K562 (cell line): ENCODE measurements at regions not wholly inside any gene's neighbourhood (a gene's known extent, or its start where the extent isn't known, plus 50 kb on each side); places are given as distances from the start of the nearest gene placed in this dataset.

ENCODE experiments used
- ATAC-seq: fragments of 200-7000 bp; cut with Tn5 transposase; 3 replicates; pipeline ENCODE4 v1.9.1; 2020; ENCODE audit warnings: moderate library complexity
- BruUV-seq: library from RNA; stranded (reverse); fragments of 400-500 nt; replicated peaks from 2 replicates; lab custom pipeline; 2021; lab: Mats Ljungman, UMichigan
- CTCF ChIA-PET: fragments of 300-600 bp; formaldehyde crosslinking; extraction: SDS; loops from one replicate; lab custom pipeline; 2021; ENCODE audit warnings: low intra/inter-chr PET ratio; lab: Yijun Ruan, JAX
- POLR2A ChIA-PET: fragments of 300-600, 350-650 bp; sonication (Branson Sonifier 250); formaldehyde crosslinking; extraction: SDS; loops from one replicate; lab custom pipeline; 2021; ENCODE audit warnings: antibody characterized with exemption, inconsistent platforms; lab: Yijun Ruan, JAX
- DNase-seq, 4 experiments: peaks; one replicate each; pipeline versions ENCODE4 v3.0.0 to v3.0.0-alpha.2; 2011 to 2018; ENCODE audit warnings: low spot score in 3 of 4, mixed read lengths in 3 of 4; ENCODE audit errors: extremely low read depth in 1 of 4
- FAIRE-seq: peaks from 2 replicates; lab custom pipeline; 2011; peaks lifted over from hg19 to GRCh38; lab: Jason Lieb, UNC
- H2AFZ ChIP-seq: 2 replicates; pipeline ENCODE4 v1.6.0; 2011; ENCODE audit warnings: low read depth, low read length, control low read depth, inconsistent platforms
- H3K27ac ChIP-seq: fragments of 200-600 bp; 3 replicates; pipeline ENCODE4 v1.8.0; 2011; ENCODE audit warnings: low read depth, mild to moderate bottlenecking, control low read depth, inconsistent platforms, low read length, moderate library complexity, mixed read lengths; ENCODE audit errors: extremely low read depth
- H3K27me3 ChIP-seq, 2 experiments: fragments of 300-600 bp in 1 of 2; 2 replicates in 1 of 2; 3 replicates in 1 of 2; pipeline versions ENCODE4 v1.6.0 to v1.8.0; 2011; ENCODE audit warnings: inconsistent platforms in 2 of 2, low read length in 2 of 2, mild to moderate bottlenecking in 1 of 2, mixed read lengths in 1 of 2, moderate library complexity in 1 of 2; ENCODE audit not compliant: control insufficient read depth in 2 of 2, insufficient read depth in 2 of 2
- H3K36me3 ChIP-seq: fragments of 300-600 bp; 3 replicates; pipeline ENCODE4 v1.8.0; 2011; ENCODE audit warnings: mild to moderate bottlenecking, low read length, inconsistent platforms; ENCODE audit not compliant: control insufficient read depth, insufficient read depth
- H3K4me1 ChIP-seq, 2 experiments: fragments of 200-600 bp in 1 of 2; replicated peaks in 1 of 2; 2 replicates in 1 of 2; 3 replicates in 1 of 2; pipeline versions ENCODE4 v1.5.1 to v1.8.0; 2011; ENCODE audit warnings: inconsistent platforms in 2 of 2, low read length in 2 of 2, mild to moderate bottlenecking in 1 of 2, mixed read lengths in 1 of 2, moderate library complexity in 1 of 2; ENCODE audit not compliant: control insufficient read depth in 2 of 2, insufficient read depth in 2 of 2
- H3K4me2 ChIP-seq: 2 replicates; pipeline ENCODE4 v1.6.1; 2011; ENCODE audit warnings: low read length, control low read depth, inconsistent platforms, mixed read lengths; ENCODE audit not compliant: insufficient read depth
- H3K4me3 ChIP-seq: fragments of 200-600 bp; sonication (generic), shearing (Covaris generic); 2 replicates; pipeline ENCODE4 v1.5.1; 2016; ENCODE audit warnings: control low read depth, inconsistent platforms
- H3K79me2 ChIP-seq: fragments of 200-600 bp; 3 replicates; pipeline ENCODE4 v1.8.0; 2011; ENCODE audit warnings: low read length, inconsistent platforms; ENCODE audit not compliant: control insufficient read depth, insufficient read depth
- H3K9ac ChIP-seq, 2 experiments: 2 replicates each; pipeline versions ENCODE4 v1.6.0 to v1.6.1; 2011; ENCODE audit warnings: low read depth in 2 of 2, low read length in 2 of 2, control low read depth in 1 of 2, inconsistent platforms in 1 of 2, mild to moderate bottlenecking in 1 of 2, mixed read lengths in 1 of 2; ENCODE audit not compliant: insufficient read depth in 1 of 2
- H3K9me1 ChIP-seq: one replicate; pipeline ENCODE4 v1.6.0; 2011; ENCODE audit warnings: inconsistent platforms, mild to moderate bottlenecking, low read length, moderate library complexity; ENCODE audit not compliant: control insufficient read depth, insufficient read depth
- H3K9me3 ChIP-seq: replicated peaks from 2 replicates; pipeline ENCODE4 v1.5.1; 2011; ENCODE audit warnings: low read depth, low read length, inconsistent platforms; ENCODE audit not compliant: control insufficient read depth, insufficient read depth
- H4K20me1 ChIP-seq: replicated peaks from 2 replicates; pipeline ENCODE4 v1.6.1; 2011; ENCODE audit warnings: low read length, inconsistent platforms, mixed read lengths; ENCODE audit not compliant: control insufficient read depth, insufficient read depth
- ARID1B ChIP-seq: fragments of 450-650 bp; IDR thresholded peaks from 2 replicates; pipeline ENCODE4 v1.6.1; 2016; ENCODE audit warnings: antibody characterized with exemption, mild to moderate bottlenecking, inconsistent platforms
- BCL6 ChIP-seq: fragments of 250-450 bp; sonication (Bioruptor Pico); IDR thresholded peaks from 2 replicates; pipeline ENCODE4 v1.4.0; 2020
- CBFA2T2 ChIP-seq: fragments of 450-650 bp; conservative IDR thresholded peaks from 2 replicates; pipeline ENCODE4 v1.6.1; 2017; ENCODE audit warnings: mild to moderate bottlenecking
- CBFA2T3 ChIP-seq: fragments of 450-650 bp; IDR thresholded peaks from 2 replicates; pipeline ENCODE4 v1.6.1; 2017
- CBX2 ChIP-seq: fragments of 200-600 bp; sonication (generic); IDR thresholded peaks from one replicate; pipeline ENCODE4 v1.6.1; 2012; ENCODE audit warnings: mild to moderate bottlenecking, low read length, inconsistent platforms; ENCODE audit not compliant: insufficient read depth, poor library complexity, severe bottlenecking
- FOXA3 ChIP-seq, 2 experiments: fragments of 450-650 bp in 1 of 2; sonication (generic) in 1 of 2; formaldehyde crosslinking; IDR thresholded peaks in 1 of 2; conservative IDR thresholded peaks in 1 of 2; 2 replicates each; pipeline versions ENCODE4 v1.4.0 to v1.8.0; 2020 to 2022; ENCODE audit warnings: mild to moderate bottlenecking in 2 of 2, missing genetic modification reagents in 1 of 2
- GABPA ChIP-seq: fragments of 200-800 bp; sonication (Bioruptor generic); conservative IDR thresholded peaks from 2 replicates; pipeline ENCODE4 v1.6.1; 2016; ENCODE audit warnings: low read depth, missing genetic modification characterization, missing compliant biosample characterization
- GATAD2A ChIP-seq: fragments of 450-650 bp; IDR thresholded peaks from 2 replicates; pipeline ENCODE4 v1.6.1; 2017
- HLTF ChIP-seq: fragments of 450-650 bp; IDR thresholded peaks from 2 replicates; pipeline ENCODE4 v1.6.1; 2016
- RAD21 ChIP-seq, 2 experiments: fragments of 250-450 bp in 1 of 2; fragments of 450-650 bp in 1 of 2; sonication (Bioruptor Pico) in 1 of 2; formaldehyde crosslinking in 1 of 2; IDR thresholded peaks in 1 of 2; conservative IDR thresholded peaks in 1 of 2; 2 replicates each; pipeline versions ENCODE4 v1.4.0 to v1.8.0; 2020 to 2022; ENCODE audit warnings: mild to moderate bottlenecking in 2 of 2, moderate library complexity in 1 of 2
- RNF2 ChIP-seq: sonication (generic); IDR thresholded peaks from 2 replicates; pipeline ENCODE4 v1.6.1; 2016
- ZNF644 ChIP-seq: fragments of 200-800 bp; sonication (Bioruptor generic); IDR thresholded peaks from 2 replicates; pipeline ENCODE4 v1.6.1; 2016; ENCODE audit warnings: low read depth, missing genetic modification characterization, missing compliant biosample characterization
- WGBS: fragments of 100-300 bp; shearing (Covaris generic); methylation state at CpG from one replicate; pipeline ENCODE4 v1.1.6; 2016; ENCODE audit warnings: low coverage, mixed read lengths; ENCODE audit not compliant: insufficient coverage; ENCODE audit errors: missing lambda C conversion rate; 5-methylcytosine and 5-hydroxymethylcytosine counted together
- in situ Hi-C: fragments of 300-500 bp; cut with MboI; formaldehyde crosslinking; loops from 4 replicates; pipeline ENCODE4 v1.15.0; 2018; ENCODE audit warnings: inconsistent platforms, mixed read lengths
- intact Hi-C: fragments of 100-400 bp; cut with micrococcal nuclease; formaldehyde crosslinking; loops from 2 replicates; pipeline ENCODE4 v1.14.2; 2022
- TF ChIP-seq, protein P1 (sequence below): fragments of 450-650 bp; formaldehyde crosslinking; IDR thresholded peaks from 2 replicates; pipeline ENCODE4 v1.4.0; 2020; ENCODE audit warnings: mild to moderate bottlenecking, moderate library complexity
- TF ChIP-seq, protein P2 (sequence below), 2 experiments: fragments of 200-800 bp in 1 of 2; sonication (Bioruptor generic) in 1 of 2; sonication (generic) in 1 of 2; formaldehyde crosslinking in 1 of 2; IDR thresholded peaks in 1 of 2; conservative IDR thresholded peaks in 1 of 2; 2 replicates each; pipeline versions ENCODE4 v1.5.0 to v1.6.1; 2016 to 2020; ENCODE audit warnings: missing compliant biosample characterization in 1 of 2, missing genetic modification characterization in 1 of 2, missing genetic modification reagents in 1 of 2
- TF ChIP-seq, protein P3 (sequence below), 3 experiments: fragments of 200-800 bp in 1 of 3; fragments of 250-450 bp in 1 of 3; fragments of 450-650 bp in 1 of 3; sonication (Bioruptor Pico) in 1 of 3; sonication (Bioruptor generic) in 1 of 3; formaldehyde crosslinking in 1 of 3; IDR thresholded peaks; 2 replicates each; pipeline versions ENCODE4 v1.6.1 to v1.8.0; 2016 to 2022; ENCODE audit warnings: mild to moderate bottlenecking in 2 of 3, missing genetic modification characterization in 2 of 3, missing compliant biosample characterization in 1 of 3, moderate library complexity in 1 of 3

DNA sequence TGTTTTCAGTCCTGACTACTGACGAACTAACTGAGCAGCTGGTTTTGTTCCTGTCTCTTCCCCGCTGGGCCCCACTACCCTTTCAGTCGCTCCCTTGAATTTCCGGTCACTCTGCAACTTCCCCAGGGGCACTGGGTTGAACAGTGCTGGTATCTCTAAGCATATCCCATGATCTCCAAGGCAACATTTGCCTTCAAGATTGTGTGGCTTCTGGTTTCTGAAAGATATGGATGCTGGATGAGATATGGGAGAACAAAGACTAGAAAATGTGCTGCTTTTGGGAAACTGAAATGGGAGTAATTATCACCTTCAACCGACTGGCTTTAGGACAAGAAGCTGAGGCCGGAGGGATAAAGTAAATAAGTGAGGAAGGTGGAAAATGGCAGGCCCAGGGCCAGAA, 258.2 kb upstream of the PIK3R1 start:
- Histone ChIP-seq H2AFZ (peak overlapping the region; percentile 71), H4K20me1 (no peaks in the 10 kb centered on the region), H3K9ac (no peak overlapping the region), H3K4me1 (no peaks in the 10 kb centered on the region; a peak in 1 of 5 replicates), H3K9me3 (no peaks in the 10 kb centered on the region), H3K27me3 (no peaks in the 10 kb centered on the region; a peak in 1 of 5 replicates), H3K79me2 (no peaks in the 10 kb centered on the region), H3K9me1 (no peaks in the 10 kb centered on the region), H3K36me3 (no peaks in the 10 kb centered on the region), H3K27ac (peak overlapping the region; percentile 37; the same call in 1 of the 3 replicates), H3K4me2 (peak overlapping the region; percentile 24; the same call in 1 of the 2 replicates), H3K4me3 (no peak overlapping the region)
- DNase-seq (peak in 1 of 4 experiments; percentile 41), ATAC-seq (no peak; the same call in 2 of the 3 replicates), FAIRE-seq (no peak)
- CTCF ChIA-PET: no interaction called here
- POLR2A ChIA-PET: interaction anchor here (0.8 to 0.9 kb wide), 2 partner anchors 11 to 24 kb away, joined by 3 read pairs; no protein-coding TSS in a partner anchor
- in situ Hi-C loops: no loop called here
- intact Hi-C loops: no loop called here
- no TSS peak for BruUV-seq
- 1% methylated on average over 5 of the region's 6 CpGs for WGBS
- TF ChIP-seq ARID1B (peak; percentile 33; the same call in 1 of the 2 replicates), GABPA (tag) (peak; percentile 64), GATAD2A (no peak), BCL6 (CRISPR knock-in tag) (no peak), RAD21 (CRISPR knock-in tag; conservative IDR thresholded peaks at IDR 0.05 in 1 of 2, IDR thresholded peaks at IDR 0.05 in 1 of 2) (0 out of 4 replicates have a peak, but pooled peaks of 1 of the 2 experiments have one; percentile 13), CBFA2T2 (0 out of 2 replicates have a peak, but pooled peaks have one; percentile 32), CBFA2T3 (peak; percentile 59), RNF2 (peak; percentile 43; the same call in 1 of the 2 replicates), HLTF (no peak), FOXA3 (CRISPR knock-in tag; conservative IDR thresholded peaks at IDR 0.05 in 1 of 2, IDR thresholded peaks at IDR 0.05 in 1 of 2) (peak in 1 of 2 experiments; percentile 76; a peak in 2 of 4 replicates), CBX2 (no peak), ZNF644 (tag) (0 out of 2 replicates have a peak, but pooled peaks have one; percentile 42)
- TF ChIP-seq, protein P1, sequence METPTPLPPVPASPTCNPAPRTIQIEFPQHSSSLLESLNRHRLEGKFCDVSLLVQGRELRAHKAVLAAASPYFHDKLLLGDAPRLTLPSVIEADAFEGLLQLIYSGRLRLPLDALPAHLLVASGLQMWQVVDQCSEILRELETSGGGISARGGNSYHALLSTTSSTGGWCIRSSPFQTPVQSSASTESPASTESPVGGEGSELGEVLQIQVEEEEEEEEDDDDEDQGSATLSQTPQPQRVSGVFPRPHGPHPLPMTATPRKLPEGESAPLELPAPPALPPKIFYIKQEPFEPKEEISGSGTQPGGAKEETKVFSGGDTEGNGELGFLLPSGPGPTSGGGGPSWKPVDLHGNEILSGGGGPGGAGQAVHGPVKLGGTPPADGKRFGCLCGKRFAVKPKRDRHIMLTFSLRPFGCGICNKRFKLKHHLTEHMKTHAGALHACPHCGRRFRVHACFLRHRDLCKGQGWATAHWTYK (CRISPR knock-in tag): 0 out of 2 replicates have a peak, but pooled peaks have one; percentile 9
- TF ChIP-seq, protein P2, sequence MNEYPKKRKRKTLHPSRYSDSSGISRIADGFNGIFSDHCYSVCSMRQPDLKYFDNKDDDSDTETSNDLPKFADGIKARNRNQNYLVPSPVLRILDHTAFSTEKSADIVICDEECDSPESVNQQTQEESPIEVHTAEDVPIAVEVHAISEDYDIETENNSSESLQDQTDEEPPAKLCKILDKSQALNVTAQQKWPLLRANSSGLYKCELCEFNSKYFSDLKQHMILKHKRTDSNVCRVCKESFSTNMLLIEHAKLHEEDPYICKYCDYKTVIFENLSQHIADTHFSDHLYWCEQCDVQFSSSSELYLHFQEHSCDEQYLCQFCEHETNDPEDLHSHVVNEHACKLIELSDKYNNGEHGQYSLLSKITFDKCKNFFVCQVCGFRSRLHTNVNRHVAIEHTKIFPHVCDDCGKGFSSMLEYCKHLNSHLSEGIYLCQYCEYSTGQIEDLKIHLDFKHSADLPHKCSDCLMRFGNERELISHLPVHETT (CRISPR knock-in tag; conservative IDR thresholded peaks at IDR 0.05 in 1 of 2, IDR thresholded peaks at IDR 0.05 in 1 of 2): peak in 1 of 2 experiments; percentile 69; a peak in 1 of 4 replicates
- TF ChIP-seq, protein P3, sequence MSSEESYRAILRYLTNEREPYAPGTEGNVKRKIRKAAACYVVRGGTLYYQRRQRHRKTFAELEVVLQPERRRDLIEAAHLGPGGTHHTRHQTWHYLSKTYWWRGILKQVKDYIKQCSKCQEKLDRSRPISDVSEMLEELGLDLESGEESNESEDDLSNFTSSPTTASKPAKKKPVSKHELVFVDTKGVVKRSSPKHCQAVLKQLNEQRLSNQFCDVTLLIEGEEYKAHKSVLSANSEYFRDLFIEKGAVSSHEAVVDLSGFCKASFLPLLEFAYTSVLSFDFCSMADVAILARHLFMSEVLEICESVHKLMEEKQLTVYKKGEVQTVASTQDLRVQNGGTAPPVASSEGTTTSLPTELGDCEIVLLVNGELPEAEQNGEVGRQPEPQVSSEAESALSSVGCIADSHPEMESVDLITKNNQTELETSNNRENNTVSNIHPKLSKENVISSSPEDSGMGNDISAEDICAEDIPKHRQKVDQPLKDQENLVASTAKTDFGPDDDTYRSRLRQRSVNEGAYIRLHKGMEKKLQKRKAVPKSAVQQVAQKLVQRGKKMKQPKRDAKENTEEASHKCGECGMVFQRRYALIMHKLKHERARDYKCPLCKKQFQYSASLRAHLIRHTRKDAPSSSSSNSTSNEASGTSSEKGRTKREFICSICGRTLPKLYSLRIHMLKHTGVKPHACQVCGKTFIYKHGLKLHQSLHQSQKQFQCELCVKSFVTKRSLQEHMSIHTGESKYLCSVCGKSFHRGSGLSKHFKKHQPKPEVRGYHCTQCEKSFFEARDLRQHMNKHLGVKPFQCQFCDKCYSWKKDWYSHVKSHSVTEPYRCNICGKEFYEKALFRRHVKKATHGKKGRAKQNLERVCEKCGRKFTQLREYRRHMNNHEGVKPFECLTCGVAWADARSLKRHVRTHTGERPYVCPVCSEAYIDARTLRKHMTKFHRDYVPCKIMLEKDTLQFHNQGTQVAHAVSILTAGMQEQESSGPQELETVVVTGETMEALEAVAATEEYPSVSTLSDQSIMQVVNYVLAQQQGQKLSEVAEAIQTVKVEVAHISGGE (CRISPR knock-in tag; IDR thresholded peaks at IDR 0.05): peak in 1 of 3 experiments; percentile 62; a peak in 1 of 6 replicates
